ENCODE measurements at regions not wholly inside any gene's neighbourhood (a gene's known extent, or its start where the extent isn't known, plus 50 kb on each side); places are given as distances from the start of the nearest gene placed in this dataset.

- WGBS, 5 donors = 66 to 75% (median 72%) methylated on average over 3 of the region's 3 CpGs
- Histone ChIP-seq H3K27ac (no peak overlapping the region), H3K4me3 (no peak overlapping the region), H3K4me1 (no peaks in the 10 kb centered on the region), H3K36me3 (no peaks in the 10 kb centered on the region), H3K27me3 (replicated peaks in 1 of 7) (no peaks in the 10 kb centered on the region), H3K9me3 (no peaks in the 10 kb centered on the region)
- DNase-seq = no peak
- intact Hi-C loops (cut with DNase I; ENCODE audit: low total_unique reads) = no loop called here
- TF ChIP-seq POLR2A (IDR thresholded peaks at IDR 0.05) = no peak
- no peak for TF ChIP-seq POLR2AphosphoS5 (IDR thresholded peaks at IDR 0.05)
- no peak for TF ChIP-seq CTCF (IDR thresholded peaks at IDR 0.05 in 8 of 11, conservative IDR thresholded peaks at IDR 0.05 in 3 of 11)
These were observed 484.3 kb downstream of the NAV3 start for GRCh38 chr12:78315028-78315427.

- Histone ChIP-seq H3K4me3 (no peak overlapping the region), H3K27ac (no peak overlapping the region), H3K27me3 (replicated peaks in 1 of 7) (no peaks in the 10 kb centered on the region), H3K36me3 (no peaks in the 10 kb centered on the region), H3K9me3 (no peaks in the 10 kb centered on the region), H3K4me1 (no peaks in the 10 kb centered on the region)
- no peak for TF ChIP-seq CTCF (IDR thresholded peaks at IDR 0.05 in 8 of 11, conservative IDR thresholded peaks at IDR 0.05 in 3 of 11)
- no peak for TF ChIP-seq POLR2AphosphoS5 (IDR thresholded peaks at IDR 0.05)
- no peak for TF ChIP-seq POLR2A (IDR thresholded peaks at IDR 0.05)
- no peak for DNase-seq
- intact Hi-C loops (cut with DNase I; ENCODE audit: low total_unique reads) = no loop called here
- 47 to 58% (median 53%) methylated on average over 4 of the region's 4 CpGs for WGBS, 5 donors
These were observed 485.4 kb downstream of the NAV3 start for GRCh38 chr12:78316136-78316535.

GRCh38 chr12:78316631-78317468 is 486.2 kb downstream of the NAV3 start:
- 59 to 72% (median 67%) methylated on average over 2 of the region's 2 CpGs for WGBS, 5 donors
- TF ChIP-seq POLR2A (IDR thresholded peaks at IDR 0.05) (no peak), POLR2AphosphoS5 (IDR thresholded peaks at IDR 0.05) (no peak), CTCF (IDR thresholded peaks at IDR 0.05 in 8 of 11, conservative IDR thresholded peaks at IDR 0.05 in 3 of 11) (no peak)
- DNase-seq = no peak
- Histone ChIP-seq H3K9me3 (no peaks in the 10 kb centered on the region), H3K27me3 (replicated peaks in 1 of 7) (no peaks in the 10 kb centered on the region), H3K27ac (no peak overlapping the region), H3K4me3 (no peak overlapping the region), H3K4me1 (no peaks in the 10 kb centered on the region), H3K36me3 (no peaks in the 10 kb centered on the region)
- intact Hi-C loops (cut with DNase I; ENCODE audit: low total_unique reads) = no loop called here

DNA sequence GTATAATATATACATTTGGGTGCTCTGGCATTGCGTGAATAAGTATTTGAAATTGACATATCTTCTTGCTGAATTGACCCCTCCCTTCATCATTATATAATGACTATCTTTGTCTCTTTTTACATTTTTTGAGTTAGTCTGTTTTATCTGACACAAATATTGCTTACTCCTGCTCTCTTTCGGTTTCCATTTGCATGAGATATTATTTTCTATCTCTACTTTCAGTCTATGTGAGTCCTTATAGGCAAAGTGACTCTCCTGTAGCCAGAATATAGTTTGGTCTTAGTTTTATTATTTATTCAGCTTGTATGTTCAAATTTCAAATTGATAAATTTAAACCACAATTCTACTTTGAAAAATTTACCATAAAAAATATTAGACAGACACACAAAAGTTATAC is 491.0 kb downstream of the NAV3 start:
- H3K4me3 ChIP-seq = no peak overlapping the region
- intact Hi-C loops (cut with DNase I; ENCODE audit: low total_unique reads) = no loop called here
- WGBS, 5 donors = 75 to 95% (median 81%) methylated on average over 2 of the region's 2 CpGs
- H3K27me3 ChIP-seq (replicated peaks in 1 of 7) = no peaks in the 10 kb centered on the region
- no peak overlapping the region for H3K27ac ChIP-seq
- no peaks in the 10 kb centered on the region for H3K36me3 ChIP-seq
- DNase-seq = no peak
- H3K9me3 ChIP-seq = no peaks in the 10 kb centered on the region
- no peaks in the 10 kb centered on the region for H3K4me1 ChIP-seq
- TF ChIP-seq POLR2AphosphoS5 (IDR thresholded peaks at IDR 0.05) = no peak
- no peak for TF ChIP-seq CTCF (IDR thresholded peaks at IDR 0.05 in 8 of 11, conservative IDR thresholded peaks at IDR 0.05 in 3 of 11)

Data from spleen (tissue), 11 donors.